ENCODE measurements at regions not wholly inside any gene's neighbourhood (a gene's known extent, or its start where the extent isn't known, plus 50 kb on each side); places are given as distances from the start of the nearest gene placed in this dataset.

GRCh38 chr15:99475754-99476412, 89.9 kb upstream of the MEF2A start:
- Histone ChIP-seq H3K4me3 (no peak overlapping the region), H3K27ac (peak overlapping the region; percentile 74 to 86 (median 77)), H3K4me1 (peaks cover 41 to 57% (median 50%) of the 10 kb centered on the region in 3 donors), H3K36me3 (no peaks in the 10 kb centered on the region), H3K9me3 (no peaks in the 10 kb centered on the region), H3K27me3 (no peaks in the 10 kb centered on the region)
- intact Hi-C loops (cut with DNase I) = no loop called here
- DNase-seq = no peak
- TF ChIP-seq CTCF (IDR thresholded peaks at IDR 0.05) (no peak), POLR2A (IDR thresholded peaks at IDR 0.05) (no peak)
- WGBS, 2 donors = 38 to 57% methylated on average over 8 to 12 of the region's 14 CpGs

- Histone ChIP-seq H3K27me3 (no peaks in the 10 kb centered on the region), H3K9me3 (no peaks in the 10 kb centered on the region), H3K4me1 (peaks cover 41 to 57% (median 50%) of the 10 kb centered on the region in 3 donors), H3K36me3 (no peaks in the 10 kb centered on the region), H3K27ac (peak overlapping the region; percentile 74 to 88 (median 81)), H3K4me3 (peak overlapping the region in 1 of 4 donors; percentile 42)
- no peak for DNase-seq
- intact Hi-C loops (cut with DNase I) = no loop called here
- 3 to 22% methylated on average over 9 to 14 of the region's 26 CpGs for WGBS, 2 donors
- TF ChIP-seq CTCF (IDR thresholded peaks at IDR 0.05) = no peak
- TF ChIP-seq POLR2A (IDR thresholded peaks at IDR 0.05) = peak in 1 of 4 donors; percentile 20
Observed at GRCh38 chr15:99476413-99477222, 89.2 kb upstream of the MEF2A start.

GRCh38 chr15:99477791-99478471, 87.9 kb upstream of the MEF2A start:
- intact Hi-C loops (cut with DNase I) = no loop called here
- Histone ChIP-seq H3K27ac (peak overlapping the region; percentile 74 to 88 (median 81)), H3K36me3 (no peaks in the 10 kb centered on the region), H3K9me3 (no peaks in the 10 kb centered on the region), H3K4me3 (no peak overlapping the region), H3K4me1 (peaks cover 38 to 48% (median 44%) of the 10 kb centered on the region in 3 donors), H3K27me3 (no peaks in the 10 kb centered on the region)
- TF ChIP-seq CTCF (IDR thresholded peaks at IDR 0.05) = no peak
- TF ChIP-seq POLR2A (IDR thresholded peaks at IDR 0.05) = no peak
- WGBS, 2 donors = 79 to 88% methylated on average over 4 of the region's 12 CpGs
- no peak for DNase-seq

GRCh38 chr15:99478977-99479376, 86.8 kb upstream of the MEF2A start:
- Histone ChIP-seq H3K27ac (no peak overlapping the region), H3K27me3 (no peaks in the 10 kb centered on the region), H3K4me3 (no peak overlapping the region), H3K9me3 (no peaks in the 10 kb centered on the region), H3K4me1 (peaks cover 32 to 43% (median 37%) of the 10 kb centered on the region in 3 donors), H3K36me3 (no peaks in the 10 kb centered on the region)
- TF ChIP-seq POLR2A (IDR thresholded peaks at IDR 0.05) (no peak), CTCF (IDR thresholded peaks at IDR 0.05) (no peak)
- DNase-seq = no peak
- intact Hi-C loops (cut with DNase I) = no loop called here
- WGBS, 2 donors = 72 to 88% methylated on average over 2 of the region's 2 CpGs

All from esophagus squamous epithelium (tissue), 5 donors.